GM21367 (cell line): ENCODE measurements at regions not wholly inside any gene's neighbourhood (a gene's known extent, or its start where the extent isn't known, plus 50 kb on each side); places are given as distances from the start of the nearest gene placed in this dataset.
A peak's percentile ranks its signal among the peaks of the same experiment; 100 is the strongest.
"Not testable (repeated sequence)": the region's sequence is repeated elsewhere in the genome, so short reads cannot be mapped to it uniquely, and the experiment has no call there.

ENCODE experiments used
- ATAC-seq: cut with Tn5 transposase; IDR thresholded peaks from one replicate; pipeline ENCODE4 v1.9.1; 2021; ENCODE audit not compliant: unreplicated experiment

DNA sequence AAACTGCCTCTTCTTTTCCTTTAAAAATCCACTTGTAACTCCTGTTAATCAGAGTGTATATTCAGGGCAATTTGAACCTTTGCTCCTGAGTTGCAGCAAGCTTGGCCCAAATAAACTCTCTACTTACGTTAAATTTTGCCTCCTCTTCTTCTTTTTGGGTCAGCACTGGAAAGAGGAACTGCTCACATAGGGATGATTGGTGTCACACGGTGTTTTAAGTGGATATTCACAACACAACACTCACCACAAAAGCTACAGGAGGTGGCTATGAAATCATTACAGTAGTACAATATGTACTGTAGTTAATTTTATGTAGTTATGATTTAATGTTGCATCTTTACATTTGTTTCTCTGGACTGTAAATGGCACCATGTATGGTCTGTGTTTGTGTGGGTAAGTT, 96.8 kb upstream of the DOCK9 start:
- ATAC-seq: no peak

DNA sequence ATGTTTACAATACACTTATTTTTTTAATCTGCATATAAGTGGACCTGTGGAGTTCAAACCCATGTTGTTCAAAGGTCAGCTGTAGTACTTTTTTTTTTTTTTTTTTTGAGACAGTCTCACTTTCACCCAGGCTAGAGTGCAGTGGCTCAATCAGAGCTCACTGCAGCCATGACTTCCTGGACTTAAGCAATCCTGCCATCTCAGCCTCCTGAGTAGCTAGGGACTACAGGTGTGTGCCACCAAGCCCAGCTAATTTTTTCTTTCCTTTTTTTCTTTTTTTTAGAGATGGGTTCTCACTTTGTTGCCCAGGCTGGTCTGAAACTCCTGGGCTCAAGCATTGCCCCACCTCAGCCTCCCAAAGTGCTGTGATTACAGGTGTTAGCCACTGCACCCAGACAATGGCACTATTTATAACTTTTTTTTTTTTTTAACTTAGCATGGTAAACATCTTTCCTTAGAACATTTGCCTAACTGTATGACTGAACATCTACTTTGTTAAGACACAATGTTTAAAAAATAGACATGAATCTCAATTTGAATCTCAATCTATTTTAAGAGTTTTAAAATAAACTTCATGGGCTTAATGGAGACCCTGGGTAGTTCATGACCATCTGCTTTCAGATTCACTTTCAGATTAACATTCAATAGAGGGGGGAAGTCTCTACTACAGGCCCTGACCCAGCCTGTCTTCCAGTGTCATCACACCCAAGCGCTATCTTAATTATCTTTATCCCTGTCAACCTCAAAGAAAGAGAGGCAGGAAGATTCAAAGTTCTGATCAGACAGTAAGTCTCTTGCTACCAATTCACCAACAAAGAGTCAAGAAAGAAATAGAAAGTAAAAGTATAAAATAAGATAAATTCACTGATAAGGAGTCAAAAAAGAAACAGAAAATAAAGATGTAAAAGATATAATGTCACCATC, 97.7 kb upstream of the DOCK9 start:
- ATAC-seq: peak; percentile 95

DNA sequence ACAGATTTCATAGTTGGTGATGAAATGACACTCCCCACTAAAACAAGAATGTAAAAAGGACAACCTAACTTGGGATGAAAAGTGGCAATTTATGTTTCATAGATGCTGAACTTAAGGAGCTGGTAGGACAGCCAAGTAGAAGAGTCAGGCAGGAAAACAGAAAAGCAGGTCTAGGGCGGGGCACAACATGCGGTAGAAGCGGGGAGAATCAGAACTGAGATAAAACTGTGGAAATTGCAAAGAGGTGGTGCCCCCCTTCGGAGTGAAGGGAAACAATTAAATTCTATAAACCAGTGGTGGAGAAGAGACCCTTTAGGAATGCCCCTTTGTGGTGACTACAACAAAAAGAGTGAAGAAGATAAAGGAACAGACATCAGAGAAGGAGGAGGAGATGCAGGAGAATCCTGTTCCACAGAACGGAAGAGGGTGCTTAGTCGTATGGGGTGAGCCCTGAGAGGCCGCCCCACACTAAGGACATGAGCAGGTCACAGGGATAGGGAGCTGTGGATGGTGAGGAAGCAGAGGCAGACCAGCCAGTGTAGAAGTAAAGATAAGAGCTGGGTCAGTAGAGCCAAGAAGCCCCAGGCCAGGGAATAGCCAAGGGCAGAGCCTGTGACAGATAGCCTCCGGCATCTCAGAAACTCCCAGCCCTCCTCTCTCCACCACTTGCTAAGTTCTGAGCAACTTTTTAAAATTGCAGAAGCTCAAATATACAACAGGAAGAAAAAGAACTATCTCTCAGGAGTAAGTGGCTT, 100.3 kb upstream of the DOCK9 start:
- no peak for ATAC-seq

DNA sequence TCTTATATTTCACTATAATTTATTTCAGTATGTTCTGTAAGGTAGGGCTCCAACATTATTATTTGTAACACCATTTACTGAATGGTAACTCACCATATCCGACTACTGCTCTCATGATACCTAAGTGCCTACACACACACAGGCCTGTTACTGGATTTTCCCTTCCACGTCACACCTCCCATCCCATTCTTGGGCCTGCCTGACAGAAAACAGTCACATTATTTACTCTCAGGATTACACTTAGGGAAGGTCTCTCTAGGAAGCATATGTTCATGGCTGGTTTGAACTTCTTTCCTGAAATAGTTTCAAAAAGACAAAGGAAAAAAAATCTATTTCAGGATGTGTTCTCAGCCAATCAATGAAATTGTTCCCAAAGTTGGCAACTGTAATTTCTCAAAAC, 102.3 kb upstream of the DOCK9 start:
- no peak for ATAC-seq

DNA sequence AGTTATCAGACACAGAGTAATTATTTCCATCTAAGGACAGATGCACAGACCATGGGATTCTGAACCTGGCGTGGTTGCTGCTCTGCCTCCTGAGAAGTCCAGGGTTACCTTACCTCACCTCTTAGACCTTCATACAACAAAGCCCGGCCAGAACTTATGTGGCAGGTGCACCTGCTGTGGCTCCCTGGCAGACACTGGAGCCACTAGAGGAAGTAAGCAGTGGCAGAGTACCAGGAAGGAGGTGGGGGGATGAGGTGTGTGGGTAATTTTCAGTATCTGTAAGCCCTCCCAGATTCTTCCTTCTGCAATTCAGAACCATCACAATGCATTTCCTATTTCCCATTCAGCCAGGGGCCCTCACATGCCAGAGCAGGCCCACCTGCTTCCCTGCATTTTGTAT, 106.1 kb upstream of the DOCK9 start:
- no peak for ATAC-seq

DNA sequence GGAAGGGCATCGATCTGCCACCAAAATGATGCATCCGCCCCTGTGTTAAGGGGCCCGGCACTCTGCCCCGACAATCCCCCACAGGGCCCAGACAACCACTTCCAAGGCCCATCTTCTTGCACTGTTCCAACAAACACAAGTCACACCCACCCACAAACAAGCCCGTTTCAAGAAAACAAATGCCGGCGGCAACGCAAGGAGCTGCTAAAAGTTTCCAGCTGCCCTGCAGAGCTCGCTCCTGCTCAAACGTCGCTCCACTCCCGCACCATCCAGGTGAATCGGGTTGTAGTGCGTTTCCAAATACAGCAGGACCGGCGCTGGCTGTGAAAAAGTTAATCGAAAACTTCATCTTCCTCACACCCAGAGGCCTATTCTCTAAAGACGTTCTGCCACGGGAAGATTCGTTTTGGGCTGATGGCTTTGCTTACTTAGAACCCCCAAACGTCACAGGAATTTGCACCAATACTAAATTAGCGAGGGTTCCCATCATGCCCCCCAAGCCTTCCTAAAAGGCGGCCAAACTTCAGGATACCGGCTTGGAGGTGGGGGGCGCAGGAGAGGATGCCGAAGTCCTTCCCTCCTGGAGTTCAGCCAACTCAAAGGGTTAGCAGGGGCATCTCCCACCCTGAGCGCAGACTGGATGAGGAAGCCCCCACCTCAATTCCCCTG, 107.4 kb upstream of the DOCK9 start:
- ATAC-seq: no peak

DNA sequence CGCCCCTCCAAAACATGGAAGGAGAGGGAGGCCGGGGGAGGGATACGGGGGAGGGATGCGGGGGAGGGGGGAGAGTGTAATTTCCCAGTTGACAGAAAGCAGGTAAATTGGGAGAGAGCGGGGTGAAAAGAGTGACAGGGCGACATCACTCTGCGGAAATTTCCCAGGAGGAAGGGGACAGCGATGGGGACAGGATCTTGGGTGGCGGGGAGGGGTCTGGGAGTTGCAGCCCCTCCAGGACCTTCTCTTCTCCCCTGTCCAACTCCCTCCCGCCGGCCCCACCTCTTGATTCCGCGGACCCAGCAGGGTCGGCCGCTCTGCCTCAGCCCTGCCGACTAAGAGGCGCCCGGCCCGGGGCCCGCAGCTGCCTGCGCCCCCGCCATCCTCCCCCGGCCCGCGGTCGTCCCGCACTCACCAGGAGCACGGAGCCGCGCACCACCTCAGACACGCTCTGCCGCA, 108.0 kb upstream of the DOCK9 start:
- no peak for ATAC-seq

DNA sequence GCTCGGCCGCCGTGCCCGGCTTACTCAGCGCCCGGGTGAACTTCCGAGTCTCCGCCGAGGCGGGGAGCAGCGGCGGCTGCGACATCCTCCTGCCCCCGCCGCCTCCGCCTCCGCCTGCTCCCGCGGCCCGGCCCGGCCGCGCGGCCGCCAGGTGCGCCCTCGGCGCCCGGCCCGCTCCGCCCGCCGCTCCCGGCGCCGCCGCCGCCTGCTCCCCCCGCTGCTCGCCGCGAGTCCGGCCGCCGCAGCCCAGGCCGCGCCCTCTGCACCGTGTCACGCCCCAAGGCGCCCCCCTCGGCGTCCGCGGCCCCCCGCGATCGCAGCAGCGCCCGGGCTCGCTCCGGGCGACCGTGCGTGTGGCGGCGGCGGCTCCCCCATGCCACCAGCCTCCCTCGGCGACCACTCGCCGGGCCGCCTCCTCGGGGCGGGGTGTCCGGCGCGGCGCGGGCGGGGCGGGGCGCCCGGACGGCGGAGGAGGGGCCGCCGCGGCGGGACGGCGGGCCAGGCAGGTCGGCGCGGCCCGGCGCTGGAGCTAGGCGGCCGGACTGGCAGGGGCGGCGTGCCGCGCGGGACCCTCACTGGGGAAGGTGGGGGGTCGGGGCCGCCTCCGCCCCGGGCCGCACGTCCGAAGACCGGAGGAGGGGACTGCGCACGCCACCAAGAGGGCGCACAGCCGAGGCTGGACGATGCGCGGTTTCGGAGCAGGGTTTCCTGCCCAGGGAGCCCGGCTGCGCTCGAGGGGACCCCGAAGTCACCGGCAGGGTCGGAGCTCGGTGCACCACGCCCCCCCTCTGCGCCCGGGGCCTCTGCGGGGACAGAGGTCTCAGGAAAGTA, 108.6 kb upstream of the DOCK9 start:
- ATAC-seq: peak; percentile 37

DNA sequence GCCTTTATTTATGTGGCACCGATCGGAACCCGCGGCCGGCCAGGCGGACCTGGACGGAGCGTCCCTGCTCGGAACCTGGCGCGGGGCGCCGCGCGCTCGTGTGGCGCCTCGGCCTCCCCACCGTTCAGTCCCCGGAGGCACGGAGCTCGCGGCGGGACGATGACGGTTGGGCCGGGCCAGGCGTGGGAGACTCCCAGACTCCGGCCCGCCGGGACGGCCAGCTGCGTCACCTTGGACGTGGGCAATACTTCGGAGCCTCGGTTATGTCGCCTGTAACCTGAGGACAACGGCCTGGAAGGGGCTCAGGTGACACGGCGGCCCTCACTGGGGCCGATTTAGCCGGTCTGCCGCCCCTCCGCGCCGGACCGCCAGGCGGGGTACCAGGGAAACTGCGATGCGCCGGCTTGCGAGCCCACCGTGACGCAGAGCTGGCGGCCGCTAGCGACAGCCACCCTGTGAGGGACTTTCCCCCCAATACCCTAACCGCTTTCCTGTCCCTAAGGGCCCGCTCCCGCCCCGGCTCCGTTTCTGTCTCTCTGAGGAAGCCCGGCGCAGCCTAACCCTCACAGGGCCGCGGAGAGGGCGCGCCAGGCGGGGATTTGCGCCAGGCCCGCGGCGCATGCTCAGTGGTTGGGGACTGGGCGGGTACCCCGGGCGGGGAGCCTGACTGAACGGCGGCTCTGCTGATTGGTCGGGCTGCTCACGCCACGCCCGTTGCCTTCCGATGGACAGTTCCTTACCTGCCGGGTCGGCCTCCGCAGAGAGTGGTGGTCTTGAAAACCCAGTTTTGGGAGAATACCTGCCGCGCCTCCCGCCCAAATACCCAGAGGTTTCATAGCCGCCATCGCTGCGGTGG, 109.5 kb upstream of the DOCK9 start:
- peak; percentile 70 for ATAC-seq

DNA sequence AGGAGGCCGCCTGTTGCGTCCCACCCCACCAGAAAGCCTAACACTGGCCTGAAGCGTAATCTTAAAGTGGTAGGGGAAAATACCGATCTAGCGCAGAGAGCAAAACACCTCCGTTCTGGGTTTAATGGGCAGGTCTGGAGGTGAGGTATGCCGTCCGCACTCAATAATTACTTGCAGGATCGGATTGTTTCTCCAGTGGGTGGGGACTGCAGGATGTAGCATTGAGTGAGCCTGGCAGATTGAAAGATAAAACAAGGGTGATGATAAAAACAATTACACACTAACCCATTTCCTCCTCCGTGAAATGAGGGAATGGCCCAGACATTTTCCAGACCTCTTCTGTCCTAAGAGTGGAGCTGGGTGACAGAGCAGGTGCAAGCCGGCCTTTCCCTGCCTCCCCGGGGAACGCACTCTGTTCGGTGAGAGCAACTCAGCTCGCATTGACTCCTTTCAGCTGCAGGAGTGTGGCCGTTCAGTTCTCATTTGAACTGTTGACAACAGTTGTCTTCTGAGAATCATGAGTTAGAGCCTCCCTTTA, 110.2 kb upstream of the DOCK9 start:
- peak; percentile 20 for ATAC-seq

DNA sequence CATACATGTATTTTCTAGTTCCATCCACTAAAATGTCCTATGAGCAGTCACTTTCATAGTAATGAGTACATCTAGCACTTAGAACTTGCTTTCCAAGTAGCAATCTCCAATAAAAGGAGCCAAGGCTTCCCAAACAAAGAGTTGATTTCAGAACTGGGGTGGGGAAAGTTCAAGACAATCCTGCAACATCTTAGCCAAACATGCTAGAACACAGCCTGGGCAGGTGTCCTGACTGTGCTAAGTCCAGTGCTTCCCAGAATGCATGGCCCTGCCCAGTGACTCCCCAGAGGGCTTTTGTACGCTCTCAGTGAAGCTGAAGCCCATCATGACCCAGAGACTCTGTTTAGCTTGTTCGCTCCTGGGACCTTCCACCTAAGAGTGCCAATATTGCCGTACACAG, 106.7 kb upstream of the UBAC2 start:
- no peak for ATAC-seq

DNA sequence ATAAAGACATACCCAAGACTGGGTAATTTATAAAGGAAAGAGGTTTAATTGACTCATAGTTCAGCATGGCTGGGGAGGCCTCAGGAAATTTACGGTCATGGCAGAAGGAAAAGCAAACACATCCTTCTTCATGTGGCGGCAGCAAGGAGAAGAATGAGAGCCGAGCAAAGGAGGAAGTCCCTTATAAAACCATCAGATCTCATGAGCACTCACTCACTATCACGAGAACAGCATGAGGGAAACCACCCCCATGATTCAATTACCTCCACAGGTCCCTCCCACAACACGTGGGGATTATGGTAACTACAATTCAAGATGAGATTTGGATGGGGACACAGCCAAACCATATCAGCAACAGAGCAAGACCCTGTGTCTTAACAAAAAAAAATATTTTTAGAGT, 98.8 kb upstream of the UBAC2 start:
- ATAC-seq: not testable (repeated sequence)

DNA sequence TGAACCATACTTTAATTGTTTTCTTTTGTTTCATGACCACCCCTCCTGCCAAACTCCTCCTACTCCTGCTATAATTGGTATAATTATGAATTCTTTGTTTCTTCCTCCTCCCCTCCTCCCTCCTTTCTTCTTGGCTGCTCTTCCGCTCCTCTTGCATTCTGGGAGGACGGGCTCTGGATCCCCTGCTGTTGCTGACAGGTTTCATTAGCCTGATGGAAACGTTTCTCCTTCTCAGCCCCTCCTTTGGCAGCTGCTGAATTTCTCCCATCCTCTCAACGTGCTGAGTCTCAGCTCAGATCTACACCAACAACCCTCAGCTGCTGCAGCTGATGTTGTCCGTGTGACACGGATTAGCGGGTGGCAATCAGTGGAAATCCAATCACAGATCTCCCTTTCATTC, 97.1 kb upstream of the UBAC2 start:
- no peak for ATAC-seq

DNA sequence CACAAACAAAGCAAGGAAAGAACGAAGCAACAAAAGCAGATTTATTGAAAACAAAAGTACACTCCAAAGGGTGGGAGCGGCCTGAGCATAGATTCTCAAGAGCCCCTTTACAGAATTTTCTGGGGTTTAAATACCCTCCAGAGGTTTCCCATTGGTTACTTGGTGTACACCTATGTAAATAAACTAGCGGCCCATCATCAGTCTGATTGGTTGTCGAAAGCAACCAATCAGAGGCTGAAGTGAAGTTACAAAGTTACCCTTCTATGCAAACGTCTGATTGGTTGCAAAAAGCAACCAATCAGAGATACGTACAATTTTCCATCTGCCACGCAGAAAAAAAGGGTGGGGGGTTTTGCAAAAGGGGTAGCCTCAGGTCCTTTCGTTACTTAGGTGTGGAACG, 96.3 kb upstream of the UBAC2 start:
- ATAC-seq: no peak

DNA sequence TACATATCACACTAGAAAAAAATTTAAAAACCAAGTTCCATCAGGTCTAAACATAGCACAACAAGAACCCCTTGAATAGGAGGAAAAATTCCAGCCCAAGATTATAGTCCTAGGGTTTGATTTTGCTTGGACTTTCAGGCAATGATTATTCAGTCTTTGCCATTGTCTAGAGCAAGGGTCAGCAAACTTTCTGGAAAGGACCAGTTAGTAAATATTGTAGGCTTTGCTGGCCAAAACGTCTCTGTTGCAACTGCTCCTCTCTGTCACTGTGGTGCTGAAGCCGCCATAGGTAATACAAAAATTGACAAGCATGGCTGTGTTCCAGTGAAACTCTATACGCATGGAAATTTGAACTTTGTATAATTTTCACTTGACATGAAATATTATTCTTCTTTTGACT, 95.5 kb upstream of the UBAC2 start:
- no peak for ATAC-seq

DNA sequence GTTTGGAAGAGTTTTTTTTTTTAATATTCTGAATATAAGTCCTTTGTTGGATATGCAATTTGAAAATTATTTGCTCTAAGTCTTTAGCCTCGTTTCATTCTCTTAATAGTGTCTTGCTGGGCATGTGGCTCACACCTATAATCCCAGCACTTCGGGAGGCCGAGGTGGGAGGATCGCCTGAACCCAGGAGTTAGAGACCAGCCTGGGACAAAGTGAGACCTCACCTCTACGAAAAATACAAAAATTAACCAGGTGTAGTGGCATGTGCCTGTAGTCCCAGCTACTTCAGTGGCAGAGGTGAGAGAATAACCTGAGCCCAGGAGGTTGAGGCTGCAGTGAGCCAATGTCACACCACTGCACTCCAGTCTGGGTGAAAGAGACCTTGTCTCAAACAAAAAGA, 87.3 kb upstream of the UBAC2 start:
- ATAC-seq: no peak

DNA sequence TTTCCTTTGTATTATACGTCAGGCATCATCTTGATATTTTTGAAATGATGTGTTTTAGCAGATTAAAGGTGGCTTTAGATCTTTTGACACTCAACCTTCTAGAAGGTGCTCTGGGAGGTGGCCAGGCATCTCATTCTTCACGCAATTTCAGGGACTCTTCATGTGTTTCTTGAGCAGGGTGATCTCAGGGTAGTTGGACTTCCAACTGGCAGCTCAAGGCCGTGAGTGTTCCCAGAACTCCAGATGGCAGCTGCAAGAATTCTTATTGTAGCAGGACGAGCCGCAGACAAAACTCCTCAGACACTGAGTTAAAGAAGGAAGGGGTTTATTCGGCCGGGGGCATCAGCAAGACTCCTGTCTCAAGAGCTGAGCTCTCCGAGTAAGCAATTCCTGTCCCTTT, 82.5 kb upstream of the UBAC2 start:
- ATAC-seq: no peak

DNA sequence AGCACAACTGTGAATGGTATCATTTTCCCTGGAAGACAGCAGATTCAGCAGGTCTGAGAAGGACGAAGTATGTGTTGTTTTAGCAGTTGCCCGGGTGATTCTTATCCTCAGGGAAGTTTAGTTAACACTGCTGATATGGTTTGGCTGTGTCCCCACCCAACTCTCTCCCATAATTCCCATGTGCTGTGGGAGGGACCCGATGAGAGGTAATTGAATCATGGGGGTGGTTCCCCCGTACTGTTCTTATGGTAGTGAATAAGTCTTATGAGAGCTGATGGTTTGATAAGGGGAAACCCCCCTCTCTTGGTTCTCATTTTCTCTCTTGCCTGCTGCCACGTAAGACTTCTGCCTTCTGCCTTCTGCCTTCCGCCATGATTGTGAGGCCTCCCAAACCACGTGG, 81.0 kb upstream of the UBAC2 start:
- ATAC-seq: no peak

DNA sequence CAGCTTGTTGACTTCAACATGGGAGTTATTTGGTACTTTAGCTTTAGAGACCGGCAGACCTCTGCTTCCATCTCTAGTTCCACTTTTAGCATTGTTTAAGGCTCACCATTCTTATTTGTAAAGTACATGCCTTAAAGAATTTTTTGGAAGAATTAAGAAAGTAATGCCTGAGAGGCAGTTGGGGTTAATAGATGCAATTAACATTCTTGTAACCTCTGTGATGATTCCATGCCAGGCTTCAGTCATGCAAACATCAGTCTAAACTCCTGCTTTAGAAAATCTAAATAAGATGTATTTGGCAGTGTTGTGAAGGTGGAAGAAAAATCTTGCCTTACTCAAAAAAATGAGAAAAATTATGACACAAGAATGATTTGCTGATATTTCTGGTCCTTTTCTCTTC, 79.9 kb upstream of the UBAC2 start:
- no peak for ATAC-seq

DNA sequence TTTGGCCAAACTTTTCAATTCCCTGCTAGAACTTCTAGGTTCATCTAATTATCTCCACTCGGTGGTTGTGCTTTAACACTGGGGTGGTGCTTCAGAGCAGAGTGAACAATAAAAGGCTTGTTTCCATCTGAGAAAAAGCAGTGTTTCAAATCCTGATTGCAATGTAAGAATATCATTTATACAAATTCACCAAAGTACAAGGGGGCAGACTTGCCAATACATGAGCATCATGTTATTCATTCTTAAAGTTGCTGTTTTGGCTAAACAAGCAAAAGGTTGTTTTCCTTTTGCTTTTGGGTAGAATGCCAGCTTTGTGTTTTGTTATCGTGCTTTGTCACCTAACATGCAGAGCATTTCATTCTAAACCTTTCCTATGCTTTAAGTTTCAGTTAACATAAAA, 78.5 kb upstream of the UBAC2 start:
- ATAC-seq: no peak
